MM.1S (cell line): ENCODE measurements at regions not wholly inside any gene's neighbourhood (a gene's known extent, or its start where the extent isn't known, plus 50 kb on each side); places are given as distances from the start of the nearest gene placed in this dataset.

Source experiments
- CTCF ChIP-seq: fragments of 300-600 bp; sonication (generic); IDR thresholded peaks from 2 replicates; pipeline ENCODE4 v1.5.1; 2016; ENCODE audit warnings: antibody characterized with exemption, low read length, mixed read lengths
- EZH2 ChIP-seq: fragments of 300-600 bp; sonication (generic); optimal IDR thresholded peaks from 2 replicates; pipeline ENCODE3; 2017; ENCODE audit warnings: low read depth, mild to moderate bottlenecking, antibody characterized with exemption, low read length, mixed read lengths
- EZH2phosphoT487 ChIP-seq: fragments of 300-600 bp; sonication (generic); IDR thresholded peaks from 2 replicates; pipeline ENCODE4 v1.6.1; 2018; ENCODE audit warnings: antibody characterized with exemption, low read length

- TF ChIP-seq CTCF (no peak), EZH2phosphoT487 (no peak), EZH2 (no peak)
Measured at GRCh38 chr1:194369060-194369459, 1182.6 kb upstream of the B3GALT2 start.
